Fibroblast of peridontal ligament (primary cell): ENCODE measurements at regions not wholly inside any gene's neighbourhood (a gene's known extent, or its start where the extent isn't known, plus 50 kb on each side); places are given as distances from the start of the nearest gene placed in this dataset.
A peak's percentile ranks its signal among the peaks of the same experiment; 100 is the strongest.

Source experiments
- DNase-seq: peaks from one replicate; pipeline ENCODE4 v3.0.0-alpha.2; 2010; ENCODE audit errors: extremely low read depth

GRCh38 chr1:8115031-8115768 is 89.1 kb upstream of the ERRFI1 start:
- DNase-seq, result no peak

- DNase-seq, result no peak
Observed at GRCh38 chr1:8113262-8114220, 87.4 kb upstream of the ERRFI1 start.

- no peak for DNase-seq
Observed at GRCh38 chr1:8112611-8113261, 86.6 kb upstream of the ERRFI1 start.

DNA sequence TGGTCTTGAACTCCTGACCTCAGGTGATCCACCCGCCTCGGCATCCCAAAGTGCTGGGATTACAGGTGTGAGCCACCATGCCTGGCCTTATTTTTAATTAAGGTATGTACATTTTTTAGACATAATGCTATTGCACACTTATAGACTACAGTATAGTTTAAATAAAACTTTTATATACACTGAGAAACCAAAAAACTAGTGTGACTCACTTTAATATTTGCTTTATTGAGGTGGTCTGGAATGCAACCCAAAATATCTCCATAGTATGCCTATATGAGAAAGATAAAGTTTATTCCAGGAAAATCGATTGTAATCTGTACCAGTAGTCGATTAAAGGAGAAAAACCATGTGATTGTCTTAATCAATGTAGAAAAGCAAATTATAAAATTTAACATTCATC is 85.5 kb upstream of the ERRFI1 start:
- no peak for DNase-seq

DNA sequence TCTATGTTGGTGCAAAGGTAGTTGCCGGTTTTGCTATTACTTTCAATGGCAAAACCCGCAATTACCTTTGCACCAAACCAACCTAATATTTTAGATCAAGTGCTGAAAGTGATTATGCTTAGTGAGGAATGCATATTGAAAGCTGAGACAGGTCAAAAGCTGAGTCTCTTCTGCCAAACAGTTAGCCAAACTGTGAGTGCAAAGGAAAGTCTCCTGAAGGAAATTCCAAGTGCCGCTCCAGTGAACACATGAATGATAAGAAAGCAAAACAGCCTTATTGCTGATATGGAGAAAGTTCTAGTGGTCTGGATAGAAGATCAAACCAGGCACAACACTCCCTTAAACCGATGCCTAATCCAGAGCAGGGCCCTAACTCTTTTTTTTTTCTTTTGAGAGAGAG is 83.1 kb upstream of the ERRFI1 start:
- DNase-seq, result no peak

GRCh38 chr1:8107897-8108296 is 81.8 kb upstream of the ERRFI1 start:
- DNase-seq, result no peak

DNA sequence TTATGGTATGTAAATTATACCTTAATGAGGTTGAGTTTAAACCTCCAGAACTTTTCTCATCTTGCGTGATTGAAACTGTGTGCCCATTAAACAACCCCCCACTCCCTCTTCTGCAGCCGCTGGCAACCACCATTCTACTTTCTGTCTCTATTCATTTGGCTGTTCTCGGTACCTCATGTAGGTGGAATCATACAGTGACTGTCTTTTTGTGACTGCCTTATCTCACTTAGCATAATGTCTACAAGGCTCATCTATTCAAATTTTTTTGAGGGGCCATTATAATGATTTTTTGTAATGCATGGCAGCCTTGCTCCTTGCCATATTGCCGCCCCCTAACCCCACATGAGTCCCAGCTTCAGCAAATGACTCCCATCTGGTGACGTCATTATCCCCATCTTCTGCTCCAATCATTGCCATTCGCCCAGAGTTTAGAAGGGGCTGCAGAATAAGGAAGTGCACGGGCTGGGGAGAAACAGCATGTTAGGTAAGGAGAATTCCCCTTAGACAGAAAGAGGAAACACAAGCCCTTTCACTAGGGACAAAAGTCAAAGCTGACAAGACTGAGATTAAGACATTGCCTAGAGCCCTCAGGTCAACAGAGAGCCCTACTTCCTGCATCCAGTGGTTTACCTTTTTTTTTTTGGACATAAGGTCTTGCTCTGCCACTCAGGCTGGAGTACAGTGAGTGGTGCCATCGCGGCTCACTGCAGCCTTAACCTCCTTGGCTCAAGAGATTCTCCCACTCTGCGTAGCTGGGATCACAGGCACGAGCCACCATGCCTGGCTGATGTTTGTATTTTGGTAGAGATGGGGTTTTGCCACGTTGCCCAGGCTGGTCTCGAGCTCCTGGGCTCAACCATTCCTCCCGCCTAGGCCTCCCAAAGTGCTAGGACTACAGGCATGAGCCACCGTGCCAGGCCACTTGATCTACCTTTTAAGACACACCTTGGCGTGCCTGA is 78.4 kb upstream of the ERRFI1 start:
- DNase-seq, result no peak

DNA sequence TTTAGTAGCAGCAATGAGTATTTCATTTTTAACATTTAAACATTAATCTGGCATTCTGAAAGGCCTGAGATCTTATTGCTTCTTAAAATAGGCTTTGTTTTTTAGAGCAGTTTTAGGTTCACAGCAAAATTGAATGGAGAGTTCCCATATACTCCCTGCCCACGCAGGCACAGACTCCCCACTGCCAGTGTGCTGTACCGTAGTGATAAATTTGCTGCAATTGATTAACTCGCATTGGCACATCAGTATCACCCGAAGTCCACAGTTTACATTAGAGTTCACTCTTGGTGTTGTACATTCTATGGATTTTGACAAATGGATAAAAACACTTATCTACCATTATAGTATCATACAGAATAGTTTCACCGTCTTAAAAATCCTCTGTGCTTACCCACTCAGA is 71.8 kb upstream of the ERRFI1 start:
- DNase-seq, result no peak

- peak; percentile 86 for DNase-seq
Observed at GRCh38 chr1:8097077-8097799, 71.1 kb upstream of the ERRFI1 start.

DNA sequence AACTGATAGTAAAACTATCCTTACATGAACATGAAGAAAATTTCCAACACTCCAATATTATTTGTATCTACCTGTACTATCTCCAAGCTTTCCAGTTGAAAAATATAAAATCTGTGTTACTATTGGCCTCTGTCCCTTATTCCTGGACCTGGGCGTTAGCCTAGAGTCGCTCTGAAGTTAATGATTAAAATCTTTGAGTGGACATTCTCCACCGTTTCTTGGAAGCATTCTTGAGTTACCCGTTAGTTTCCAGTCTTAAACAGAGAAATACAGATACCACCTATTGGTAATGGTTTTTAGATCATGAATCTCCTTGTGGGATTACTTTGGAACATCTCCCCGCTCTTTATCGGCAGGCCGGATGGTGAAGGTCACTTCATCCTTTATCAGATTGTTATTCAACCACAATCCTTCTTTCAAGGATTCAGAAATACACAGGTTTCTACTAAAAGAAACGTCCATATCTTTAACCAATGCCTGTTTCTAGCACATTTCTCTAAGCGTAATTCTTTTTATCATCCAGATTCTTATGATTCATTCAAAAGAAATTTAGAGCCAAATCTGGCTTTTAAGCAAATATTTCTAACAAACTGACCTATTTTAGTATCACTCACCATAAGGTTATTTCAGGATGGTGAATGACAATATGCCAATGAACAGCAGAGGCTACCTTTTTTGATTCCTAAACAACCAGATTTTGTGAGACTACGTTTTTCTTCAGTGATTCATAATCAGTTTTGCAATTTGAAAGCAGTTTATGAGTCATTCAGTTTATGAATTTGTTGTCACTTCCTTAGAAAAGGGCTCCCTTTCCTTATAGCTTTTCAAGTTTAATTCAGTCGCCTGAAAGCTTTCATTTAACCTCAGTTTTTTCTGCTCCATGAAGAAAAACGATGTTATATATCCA is 70.2 kb upstream of the ERRFI1 start:
- DNase-seq, result peak; percentile 82

- DNase-seq, result no peak
Observed at GRCh38 chr1:8095584-8095983, 69.5 kb upstream of the ERRFI1 start.

- DNase-seq, result peak; percentile 75
Observed at GRCh38 chr1:8094481-8095241, 68.6 kb upstream of the ERRFI1 start.

DNA sequence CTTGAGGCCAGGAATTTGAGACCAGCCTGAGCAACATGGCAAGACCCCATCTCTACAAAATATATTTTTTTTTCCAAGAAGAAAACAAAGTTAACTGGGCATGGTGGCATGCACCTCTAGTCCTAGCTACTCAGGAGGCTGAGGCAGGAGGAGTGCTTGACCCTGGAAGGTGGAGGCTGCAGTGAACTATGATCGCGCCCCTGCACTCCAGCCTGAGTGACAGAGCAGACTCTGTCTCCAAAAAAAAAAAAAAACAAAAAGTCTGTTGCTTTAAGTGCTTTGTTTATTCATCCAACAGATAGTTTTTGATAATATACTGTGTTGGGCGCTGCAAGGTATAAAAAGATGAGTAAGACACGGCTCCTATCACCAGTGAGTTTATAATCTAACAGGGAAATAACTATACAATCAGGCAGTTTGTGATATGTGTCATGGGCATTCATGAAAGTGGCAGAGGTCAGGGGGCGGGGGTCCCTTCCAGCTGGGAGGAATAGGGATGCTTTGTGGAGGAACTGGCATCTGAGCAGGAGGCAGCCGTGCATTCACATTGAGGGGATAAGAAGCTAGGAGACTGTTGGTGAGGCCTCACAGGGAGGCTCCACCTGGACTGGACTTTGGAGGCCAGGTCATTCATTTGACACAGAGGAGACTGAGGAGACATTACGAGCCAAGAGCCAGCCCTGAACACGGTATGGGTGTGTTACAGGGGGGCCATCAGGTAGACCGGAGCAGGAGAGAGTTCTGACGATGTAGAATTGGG is 67.3 kb upstream of the ERRFI1 start:
- no peak for DNase-seq

GRCh38 chr1:8092657-8093056 is 66.5 kb upstream of the ERRFI1 start:
- DNase-seq, result no peak

DNA sequence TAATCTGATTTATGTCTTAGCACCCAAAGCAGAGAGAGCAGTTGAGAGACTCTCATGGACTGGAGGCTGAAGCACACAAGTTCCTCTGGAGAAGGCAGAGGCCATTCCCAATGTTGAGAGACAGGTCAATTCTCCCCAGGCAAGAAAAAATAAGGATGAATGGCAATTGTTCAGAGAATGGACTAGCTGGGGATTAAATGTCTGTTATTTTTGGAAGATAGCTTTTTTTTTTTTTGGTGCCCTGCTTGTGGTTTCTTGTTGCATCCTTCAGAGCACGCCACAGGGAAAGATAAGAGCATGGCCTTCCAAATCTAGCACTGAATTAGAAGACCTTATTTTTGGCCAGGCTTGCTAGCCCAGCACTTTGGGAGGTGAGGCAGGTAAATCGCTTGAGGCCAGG is 65.6 kb upstream of the ERRFI1 start:
- peak; percentile 42 for DNase-seq

- DNase-seq, result peak; percentile 97
Observed at GRCh38 chr1:8090241-8090702, 64.2 kb upstream of the ERRFI1 start.

GRCh38 chr1:8089535-8090228 is 63.6 kb upstream of the ERRFI1 start:
- peak; percentile 53 for DNase-seq
